ENCODE measurements at regions not wholly inside any gene's neighbourhood (a gene's known extent, or its start where the extent isn't known, plus 50 kb on each side); places are given as distances from the start of the nearest gene placed in this dataset.

GRCh38 chr10:36612436-36612835 lies 513.0 kb upstream of the ANKRD30A start:
- no peak for DNase-seq

DNA sequence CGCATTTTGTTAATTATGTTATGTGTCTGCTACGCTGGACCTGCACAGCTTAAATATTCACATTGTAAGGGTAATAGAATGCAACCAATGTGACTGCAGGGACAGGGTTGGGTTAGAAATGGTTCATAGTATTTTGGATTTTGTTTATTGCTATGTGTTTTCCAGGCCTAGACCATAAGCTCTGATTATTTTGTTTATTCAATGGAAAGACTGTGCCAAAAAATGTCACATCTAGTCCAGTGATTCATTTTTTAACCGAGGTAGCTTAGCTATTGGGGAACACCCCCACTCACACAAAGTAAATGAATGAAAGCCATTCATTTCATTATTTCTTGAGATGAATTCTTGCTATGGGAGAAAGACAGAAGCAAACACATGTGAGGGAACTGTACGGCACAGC lies 516.5 kb upstream of the ANKRD30A start:
- DNase-seq: no peak

GRCh38 chr10:36608251-36608650 lies 517.1 kb upstream of the ANKRD30A start:
- DNase-seq: no peak

DNA sequence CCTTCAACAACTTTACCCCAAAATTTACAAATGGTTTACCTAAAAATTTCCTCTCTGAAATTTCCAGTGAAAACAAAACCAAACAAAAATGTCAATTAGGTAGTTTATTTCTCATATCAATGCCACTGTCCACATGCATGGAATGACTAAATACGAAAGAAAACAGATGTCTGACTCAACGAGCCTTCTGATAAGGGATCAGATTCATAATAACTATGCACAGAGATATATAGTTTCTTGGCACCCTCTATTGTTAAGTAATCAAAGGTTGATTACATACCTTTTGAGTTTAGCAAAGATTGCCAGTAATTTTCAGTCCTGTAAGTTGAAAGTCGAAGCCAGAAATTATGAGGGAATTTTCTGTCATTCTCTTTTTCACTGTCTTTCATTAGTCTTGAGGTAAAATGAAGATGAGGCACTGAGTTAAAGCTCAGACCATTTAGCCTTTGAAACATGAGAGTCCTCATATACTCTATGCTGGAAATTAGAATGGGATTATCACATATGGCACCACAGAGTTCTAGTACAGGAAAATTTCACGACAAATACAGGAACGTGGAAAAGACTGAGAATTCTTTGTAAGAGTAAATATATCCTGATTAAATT lies 519.1 kb upstream of the ANKRD30A start:
- DNase-seq: no peak

- DNase-seq: no peak
These were observed 521.1 kb upstream of the ANKRD30A start for GRCh38 chr10:36604316-36604715.

- no peak for DNase-seq
These were observed 521.7 kb upstream of the ANKRD30A start for GRCh38 chr10:36603688-36604087.

DNA sequence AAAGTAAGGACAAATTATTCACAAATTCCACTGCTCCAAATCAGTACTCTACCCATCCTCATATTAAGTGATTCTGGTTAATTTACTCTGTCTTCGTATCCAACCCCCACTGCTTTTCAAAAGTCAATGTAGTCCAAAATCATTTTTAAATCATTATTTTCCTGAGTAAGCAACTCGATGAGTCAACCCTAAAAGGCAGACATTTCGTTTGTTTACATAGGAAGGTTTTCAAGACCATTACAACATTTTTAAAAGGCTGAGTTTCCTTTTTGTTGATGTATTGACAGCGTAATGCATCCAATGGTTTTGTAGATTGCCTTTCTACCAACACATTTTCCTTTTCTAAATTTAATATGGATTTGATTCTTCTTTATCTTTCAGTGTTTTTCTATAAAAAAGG lies 523.0 kb upstream of the ANKRD30A start:
- no peak for DNase-seq

DNA sequence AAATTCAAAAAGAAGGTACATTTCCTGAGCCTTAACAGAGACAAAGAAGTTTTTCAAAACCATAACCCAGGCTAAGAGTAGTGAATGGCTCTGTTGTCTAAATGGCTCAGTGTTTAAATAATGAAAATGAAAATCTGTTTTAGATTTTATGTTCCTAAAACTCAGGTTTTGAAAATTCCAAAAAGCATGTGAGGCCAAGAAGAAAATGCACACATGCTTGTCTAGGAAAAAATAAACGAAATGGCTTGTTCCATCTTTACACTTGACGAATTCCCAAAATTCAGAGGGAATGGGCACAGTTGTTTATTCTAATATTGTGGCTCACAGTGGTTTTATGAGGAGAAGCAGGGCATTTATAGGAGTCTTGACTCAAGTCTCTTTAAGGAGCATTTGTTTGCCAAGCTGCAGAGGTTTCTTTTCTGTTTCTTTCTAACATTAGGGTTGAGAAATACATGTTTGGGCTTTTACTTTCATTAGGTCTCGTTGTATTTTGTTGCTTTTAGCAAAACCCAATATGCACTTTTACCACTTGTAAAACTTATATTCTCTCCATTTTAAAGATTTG lies 527.6 kb upstream of the ANKRD30A start:
- DNase-seq: no peak

DNA sequence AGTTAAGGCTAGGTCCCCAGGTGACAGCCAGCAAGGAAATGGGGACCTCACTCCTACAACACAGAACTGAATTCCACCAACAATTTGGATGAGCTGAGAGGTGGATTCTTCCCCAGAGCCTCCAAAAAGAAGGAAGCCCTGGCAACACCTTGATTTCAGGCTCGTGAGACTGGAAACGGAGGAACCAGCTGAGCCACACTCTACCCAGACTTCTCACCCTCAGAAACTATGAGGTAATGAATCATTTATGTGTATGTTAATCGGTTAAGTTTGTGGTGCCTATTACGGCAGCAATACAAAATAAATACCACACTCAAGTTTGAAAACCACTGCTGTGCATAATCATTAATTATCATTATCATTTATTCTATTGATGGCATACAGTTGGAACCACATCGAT lies 532.4 kb upstream of the ANKRD30A start:
- DNase-seq: no peak

- DNase-seq: no peak
These were observed 534.0 kb upstream of the ANKRD30A start for GRCh38 chr10:36591436-36591835.

DNA sequence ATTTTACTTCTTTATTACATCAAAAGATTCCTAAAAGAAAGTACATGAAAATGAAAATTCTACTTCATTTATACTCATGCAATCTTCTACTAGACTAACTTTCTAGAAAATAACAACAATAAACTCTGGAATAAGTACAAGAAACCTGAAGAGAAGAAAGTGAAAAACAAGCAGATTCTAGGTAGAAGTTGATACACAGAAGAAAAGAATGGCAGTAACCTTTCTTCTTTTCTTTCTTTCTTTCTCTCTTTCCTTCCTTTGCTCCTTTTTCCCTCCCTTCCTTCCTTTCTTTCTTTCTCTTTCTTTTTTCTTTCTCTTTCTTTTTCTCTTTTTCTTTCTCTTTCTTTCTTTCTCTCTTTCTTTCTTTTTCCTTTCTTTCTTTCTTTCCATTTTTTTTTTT lies 541.7 kb upstream of the ANKRD30A start:
- no peak for DNase-seq

DNA sequence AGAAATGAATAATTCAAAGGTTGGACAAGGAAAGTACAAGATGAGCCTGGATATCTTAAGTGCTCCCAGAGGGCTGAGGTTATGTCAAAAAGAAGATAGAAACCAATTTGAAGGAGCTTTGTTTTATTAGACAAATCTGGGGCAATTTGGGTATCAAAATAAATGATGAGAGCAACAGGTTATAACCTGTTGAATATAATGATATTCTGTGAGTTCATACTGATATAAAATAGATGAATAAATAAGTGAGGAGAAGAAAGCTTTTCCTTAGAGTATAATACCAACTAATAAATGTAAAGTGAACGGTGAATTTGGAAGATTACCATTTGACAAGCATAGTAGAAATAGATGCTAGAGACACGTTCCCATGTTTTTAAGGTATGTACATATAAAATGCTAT lies 544.2 kb upstream of the ANKRD30A start:
- no peak for DNase-seq

- no peak for DNase-seq
These were observed 547.1 kb upstream of the ANKRD30A start for GRCh38 chr10:36578306-36578705.

GRCh38 chr10:36577126-36577525 lies 548.3 kb upstream of the ANKRD30A start:
- DNase-seq: no peak

- DNase-seq: no peak
These were observed 551.2 kb upstream of the ANKRD30A start for GRCh38 chr10:36574207-36574606.

DNA sequence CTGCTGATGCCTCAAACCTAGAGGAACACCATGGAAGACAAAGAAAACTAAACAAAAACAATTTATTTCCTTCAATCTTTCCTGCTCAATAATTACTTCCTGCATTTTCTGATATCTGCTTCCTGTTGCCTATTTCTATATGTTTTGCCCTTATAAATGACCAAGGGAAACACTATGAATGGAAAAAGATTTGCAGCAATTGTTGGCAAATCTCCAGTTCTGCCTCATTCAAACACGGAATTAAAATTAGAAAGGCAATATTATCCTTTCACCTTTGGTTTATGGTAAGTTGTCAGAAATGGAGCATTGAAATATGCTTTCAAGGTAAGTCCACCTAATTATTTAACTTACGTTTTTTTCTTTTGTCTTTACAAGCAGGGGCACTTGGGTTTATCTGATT lies 552.2 kb upstream of the ANKRD30A start:
- no peak for DNase-seq

GRCh38 chr10:36564433-36564832 lies 561.0 kb upstream of the ANKRD30A start:
- no peak for DNase-seq

- DNase-seq: no peak
These were observed 565.7 kb upstream of the ANKRD30A start for GRCh38 chr10:36559412-36560400.

GRCh38 chr10:36556468-36556867 lies 568.9 kb upstream of the ANKRD30A start:
- DNase-seq: no peak

DNA sequence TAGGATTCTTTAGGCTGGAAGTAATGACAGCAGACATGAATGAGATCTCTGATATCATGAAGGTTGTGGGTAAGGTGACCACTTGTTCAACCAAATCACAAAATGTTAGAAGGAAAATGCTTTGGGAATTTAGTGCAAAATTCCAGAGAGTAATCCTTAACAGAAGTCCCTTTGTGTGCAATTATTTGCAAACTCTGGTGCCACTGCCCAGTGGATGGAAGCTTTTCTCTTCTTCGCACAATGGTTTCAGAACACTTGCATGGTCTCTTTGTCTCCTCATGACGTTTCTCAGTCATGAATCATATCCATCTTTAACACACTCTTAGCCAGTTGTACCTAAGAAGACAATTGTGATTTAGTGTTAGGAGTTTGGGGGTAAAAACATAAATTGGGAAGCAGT lies 570.4 kb upstream of the ANKRD30A start:
- DNase-seq: no peak

DNA sequence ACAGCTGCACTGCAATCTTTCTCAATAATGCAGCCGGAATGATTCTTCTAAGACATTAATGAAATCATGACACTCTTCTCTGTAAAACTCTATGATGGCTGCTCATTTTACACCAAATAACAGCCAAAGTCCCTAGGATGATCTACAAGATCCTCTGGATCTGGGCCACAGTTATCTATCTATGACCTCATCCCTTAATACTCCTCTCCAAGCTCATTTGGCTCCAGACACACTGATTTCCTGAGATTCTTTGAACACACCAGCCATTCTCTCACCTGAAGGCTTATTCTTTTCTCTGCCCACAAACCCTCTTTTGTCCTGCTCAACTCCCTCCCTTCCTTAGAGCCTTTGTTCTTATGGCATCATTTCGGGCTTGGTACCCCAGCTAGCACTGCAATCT lies 577.4 kb upstream of the ANKRD30A start:
- DNase-seq: no peak

DNA sequence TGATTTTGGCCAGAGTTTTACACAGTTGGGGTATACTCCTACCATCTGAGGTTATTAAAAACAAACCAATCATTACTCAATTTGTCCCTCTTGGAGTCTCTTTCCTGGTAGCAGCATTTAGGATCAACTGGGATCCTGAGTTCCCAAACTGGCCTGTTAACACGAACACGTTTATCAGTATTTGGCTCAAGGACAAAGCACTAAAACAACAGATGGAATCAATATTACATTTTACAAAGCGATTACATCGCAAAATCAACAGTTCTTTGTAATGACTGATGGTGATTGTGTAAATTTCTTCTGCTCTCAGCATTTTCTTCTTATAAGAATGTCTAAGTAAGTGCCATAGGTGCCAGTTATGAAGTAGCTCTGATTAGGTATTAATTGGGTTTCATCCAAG lies 582.9 kb upstream of the ANKRD30A start:
- DNase-seq: no peak

- no peak for DNase-seq
These were observed 584.8 kb upstream of the ANKRD30A start for GRCh38 chr10:36540611-36541010.

GRCh38 chr10:36538953-36539586 lies 586.3 kb upstream of the ANKRD30A start:
- DNase-seq: peak; percentile 6 to 20
